HG03439 (cell line): ENCODE measurements at regions not wholly inside any gene's neighbourhood (a gene's known extent, or its start where the extent isn't known, plus 50 kb on each side); places are given as distances from the start of the nearest gene placed in this dataset.

Experiments
- ATAC-seq: cut with Tn5 transposase; IDR thresholded peaks from one replicate; pipeline ENCODE4 v1.9.1; 2021; ENCODE audit warnings: mild to moderate bottlenecking, moderate library complexity; ENCODE audit not compliant: unreplicated experiment

GRCh38 chr22:49193901-49194465 is 633.7 kb downstream of the BRD1 start:
- ATAC-seq = no peak

GRCh38 chr22:49193348-49193747 is 634.3 kb downstream of the BRD1 start:
- ATAC-seq = no peak

GRCh38 chr22:49192857-49193250 is 634.8 kb downstream of the BRD1 start:
- no peak for ATAC-seq

- ATAC-seq = no peak
Observed at GRCh38 chr22:49192180-49192856, 635.4 kb downstream of the BRD1 start.

- no peak for ATAC-seq
Observed at GRCh38 chr22:49191506-49191980, 636.1 kb downstream of the BRD1 start.

- ATAC-seq = no peak
Observed at GRCh38 chr22:49190816-49191505, 636.7 kb downstream of the BRD1 start.

- ATAC-seq = no peak
Observed at GRCh38 chr22:49189871-49190270, 637.8 kb downstream of the BRD1 start.

- no peak for ATAC-seq
Observed at GRCh38 chr22:49188591-49188990, 639.1 kb downstream of the BRD1 start.

GRCh38 chr22:49188091-49188490 is 639.6 kb downstream of the BRD1 start:
- ATAC-seq = no peak

GRCh38 chr22:49186762-49187161 is 640.9 kb downstream of the BRD1 start:
- ATAC-seq = no peak

GRCh38 chr22:49186293-49186692 is 641.4 kb downstream of the BRD1 start:
- ATAC-seq = no peak

GRCh38 chr22:49185312-49185969 is 642.2 kb downstream of the BRD1 start:
- ATAC-seq = no peak

GRCh38 chr22:49184736-49185135 is 642.9 kb downstream of the BRD1 start:
- no peak for ATAC-seq

GRCh38 chr22:49183826-49184216 is 643.9 kb downstream of the BRD1 start:
- no peak for ATAC-seq

GRCh38 chr22:49183208-49183825 is 644.4 kb downstream of the BRD1 start:
- no peak for ATAC-seq

- no peak for ATAC-seq
Observed at GRCh38 chr22:49182416-49182815, 645.3 kb downstream of the BRD1 start.

- no peak for ATAC-seq
Observed at GRCh38 chr22:49181942-49182341, 645.7 kb downstream of the BRD1 start.

GRCh38 chr22:49181431-49181830 is 646.2 kb downstream of the BRD1 start:
- ATAC-seq = no peak

- ATAC-seq = no peak
Observed at GRCh38 chr22:49180683-49181024, 647.0 kb downstream of the BRD1 start.

GRCh38 chr22:49179886-49180682 is 647.6 kb downstream of the BRD1 start:
- no peak for ATAC-seq

GRCh38 chr22:49179175-49179574 is 648.5 kb downstream of the BRD1 start:
- no peak for ATAC-seq
